ENCODE measurements at regions not wholly inside any gene's neighbourhood (a gene's known extent, or its start where the extent isn't known, plus 50 kb on each side); places are given as distances from the start of the nearest gene placed in this dataset.

- no peak for DNase-seq (ENCODE audit: low read depth in 2 of 2)
Measured at GRCh38 chr16:16790597-16790996, 411.7 kb downstream of the NPIPA7 start.

DNA sequence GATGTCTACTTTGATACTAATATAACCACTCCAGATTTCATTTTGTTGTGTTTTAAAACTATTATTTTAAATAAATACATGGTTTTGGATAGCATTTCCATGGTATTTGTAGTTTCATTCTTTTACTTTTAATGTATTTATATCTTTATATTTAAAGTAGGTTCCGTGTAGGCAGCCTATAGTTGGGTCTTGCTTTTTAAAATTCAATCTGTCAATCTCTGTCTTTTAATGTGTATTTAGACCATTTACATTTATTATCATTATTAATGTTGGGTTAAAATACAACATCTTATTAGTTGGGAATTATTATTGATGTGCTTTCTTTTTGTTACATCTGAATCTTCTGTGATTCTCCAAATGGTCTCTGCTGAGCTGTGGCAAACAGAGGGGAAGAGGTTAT lies 412.1 kb downstream of the NPIPA7 start:
- no peak for DNase-seq (ENCODE audit: low read depth in 2 of 2)

DNA sequence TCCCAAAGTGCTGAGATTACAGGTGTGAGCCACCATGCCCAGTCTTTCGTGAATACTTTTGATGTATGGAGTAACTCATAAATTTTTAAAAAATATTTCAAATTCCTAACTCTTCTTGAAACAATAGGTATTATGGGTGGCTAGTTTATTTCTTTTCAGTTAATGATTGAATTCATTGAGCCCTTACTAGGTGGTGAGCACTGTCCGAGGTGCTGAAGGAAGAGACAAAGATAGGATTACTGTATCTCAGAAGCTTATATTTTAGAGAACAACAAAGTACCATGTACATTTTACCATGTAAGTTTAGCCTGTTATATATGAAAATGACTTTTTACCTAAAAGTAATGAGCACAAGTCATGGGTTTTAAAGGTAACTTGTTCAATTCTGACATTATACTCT lies 418.3 kb downstream of the NPIPA7 start:
- no peak for DNase-seq (ENCODE audit: low read depth in 2 of 2)

- DNase-seq (ENCODE audit: low read depth in 2 of 2), result no peak
Measured at GRCh38 chr16:16798504-16798903, 419.6 kb downstream of the NPIPA7 start.

GRCh38 chr16:16805809-16806208 lies 426.9 kb downstream of the NPIPA7 start:
- DNase-seq (ENCODE audit: low read depth in 2 of 2), result no peak

- no peak for DNase-seq (ENCODE audit: low read depth in 2 of 2)
Measured at GRCh38 chr16:16815641-16816040, 436.7 kb downstream of the NPIPA7 start.

- DNase-seq (ENCODE audit: low read depth in 2 of 2), result no peak
Measured at GRCh38 chr16:16817196-16817595, 438.3 kb downstream of the NPIPA7 start.

- no peak for DNase-seq (ENCODE audit: low read depth in 2 of 2)
Measured at GRCh38 chr16:16821261-16821660, 442.3 kb downstream of the NPIPA7 start.

GRCh38 chr16:16828913-16829398 lies 450.0 kb downstream of the NPIPA7 start:
- DNase-seq (ENCODE audit: low read depth in 2 of 2), result no peak

DNA sequence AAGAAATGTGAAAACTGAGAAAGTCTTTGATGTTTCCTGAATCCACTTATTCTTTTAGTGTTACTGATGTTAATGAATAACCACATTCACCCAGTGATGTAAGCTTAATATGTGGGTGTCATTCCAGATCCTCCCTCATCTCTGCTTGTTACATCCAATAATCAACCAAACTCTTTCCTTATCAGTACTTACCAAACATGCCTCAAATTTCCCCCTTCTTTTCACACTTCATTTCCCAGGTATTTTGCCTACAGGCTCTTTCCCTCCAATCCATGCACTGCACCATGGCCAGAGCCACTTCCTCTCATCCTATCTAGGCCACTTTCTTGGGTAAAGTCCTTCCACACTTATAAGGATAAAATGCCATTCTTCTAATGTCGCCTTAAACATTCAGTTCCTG lies 451.5 kb downstream of the NPIPA7 start:
- DNase-seq (ENCODE audit: low read depth in 2 of 2), result no peak

DNA sequence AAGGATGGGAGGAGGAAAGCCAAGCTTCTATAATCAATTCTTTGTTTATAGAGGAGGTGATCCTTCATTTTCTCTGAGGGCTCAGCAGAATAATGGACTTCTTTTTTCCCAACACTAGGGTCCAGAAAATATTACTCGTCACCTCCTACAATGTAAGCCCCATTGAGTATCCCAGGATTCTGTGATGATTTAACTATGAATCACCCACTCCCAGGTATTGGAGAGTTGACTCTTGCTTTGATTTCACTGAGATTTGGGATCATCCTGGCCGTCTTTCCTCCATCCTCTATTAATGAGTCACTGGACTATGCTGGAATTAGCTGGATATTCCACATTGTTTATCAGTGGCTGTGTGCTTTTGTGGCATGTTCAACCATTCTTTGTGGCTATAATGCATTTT lies 452.0 kb downstream of the NPIPA7 start:
- DNase-seq (ENCODE audit: low read depth in 2 of 2), result no peak

DNA sequence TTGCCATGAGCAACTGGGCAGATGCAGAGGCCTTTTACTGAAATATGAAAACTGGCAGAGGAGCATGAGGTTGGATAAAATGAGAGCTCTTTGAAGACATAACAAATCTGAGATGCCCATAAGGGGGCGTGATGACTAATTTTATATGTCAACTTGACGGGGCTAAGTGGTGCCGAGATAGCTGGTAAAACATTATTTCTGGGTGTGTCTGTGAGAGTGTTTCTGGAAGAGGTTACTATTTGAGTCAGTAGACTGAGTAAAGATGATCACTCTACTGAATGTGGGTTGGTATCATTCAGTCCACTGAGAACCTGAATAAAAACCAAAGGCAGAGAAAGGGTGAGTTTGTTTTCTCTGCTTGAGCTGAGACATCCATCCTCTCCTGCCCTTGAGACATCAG lies 454.2 kb downstream of the NPIPA7 start:
- DNase-seq (ENCODE audit: low read depth in 2 of 2), result no peak

DNA sequence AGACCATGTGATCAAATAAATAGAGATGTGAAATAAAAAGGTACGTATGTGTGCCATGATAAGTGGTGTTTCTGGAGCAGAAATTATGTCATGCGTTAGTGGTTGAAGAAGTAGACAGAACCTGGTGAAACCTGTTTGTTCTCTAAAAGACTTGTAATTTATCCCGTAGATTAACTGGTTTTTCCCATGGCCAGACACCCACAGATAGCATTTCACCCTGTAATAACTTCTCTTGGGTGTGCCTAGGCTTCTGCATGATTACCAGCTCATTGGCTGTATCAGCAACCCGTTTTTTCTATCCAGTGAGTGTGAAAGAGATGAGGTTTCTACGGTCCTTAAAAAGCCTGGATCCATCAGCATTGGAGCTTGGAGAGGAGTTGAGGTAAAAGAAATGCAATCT lies 471.3 kb downstream of the NPIPA7 start:
- no peak for DNase-seq (ENCODE audit: low read depth in 2 of 2)

DNA sequence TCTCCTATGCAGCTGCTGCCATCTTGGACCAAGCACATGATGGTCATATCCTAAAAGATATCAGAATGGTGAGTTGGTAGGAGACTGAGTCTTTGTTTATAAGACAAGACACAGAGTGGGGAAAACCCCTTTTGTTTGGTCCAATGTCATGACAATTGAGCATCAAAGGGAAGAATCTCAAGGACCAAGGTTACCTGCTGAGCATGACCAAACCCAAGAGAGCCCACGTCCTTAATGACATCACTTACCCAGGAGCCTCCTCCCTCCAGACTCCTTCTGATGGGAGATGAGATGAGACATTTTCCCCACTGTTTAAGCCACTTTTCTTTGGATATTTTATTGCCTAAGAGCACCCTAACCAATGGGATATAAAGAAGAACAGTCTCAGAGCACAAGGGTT lies 478.1 kb downstream of the NPIPA7 start:
- DNase-seq (ENCODE audit: low read depth in 2 of 2), result no peak

GRCh38 chr16:16857603-16858283 lies 478.8 kb downstream of the NPIPA7 start:
- DNase-seq (ENCODE audit: low read depth in 2 of 2), result no peak

- peak; percentile 0 to 23 for DNase-seq (ENCODE audit: low read depth in 2 of 2)
Measured at GRCh38 chr16:16861546-16861945, 482.6 kb downstream of the NPIPA7 start.

- DNase-seq (ENCODE audit: low read depth in 2 of 2), result no peak
Measured at GRCh38 chr16:16863672-16864071, 484.7 kb downstream of the NPIPA7 start.

DNA sequence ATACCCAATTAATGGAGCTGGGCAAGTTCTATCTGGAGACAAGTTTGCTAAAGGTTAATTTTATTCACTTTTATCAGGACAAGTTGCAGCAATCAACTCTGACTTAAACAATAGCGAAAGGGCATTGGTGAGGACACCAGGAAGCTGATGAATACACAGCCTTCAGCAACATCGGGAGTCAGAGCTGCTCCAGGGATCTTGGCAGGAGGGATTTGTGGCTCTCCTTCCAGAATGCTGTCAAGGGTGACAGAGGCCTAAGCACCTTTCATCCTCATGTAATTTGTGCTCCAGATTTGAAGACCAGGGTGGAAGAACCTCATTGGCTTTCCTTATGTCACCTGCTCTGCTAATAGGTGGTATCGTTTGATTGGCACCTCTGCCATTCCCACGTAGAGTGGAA lies 485.6 kb downstream of the NPIPA7 start:
- no peak for DNase-seq (ENCODE audit: low read depth in 2 of 2)

- no peak for DNase-seq (ENCODE audit: low read depth in 2 of 2)
Measured at GRCh38 chr16:16865374-16865773, 486.4 kb downstream of the NPIPA7 start.

DNA sequence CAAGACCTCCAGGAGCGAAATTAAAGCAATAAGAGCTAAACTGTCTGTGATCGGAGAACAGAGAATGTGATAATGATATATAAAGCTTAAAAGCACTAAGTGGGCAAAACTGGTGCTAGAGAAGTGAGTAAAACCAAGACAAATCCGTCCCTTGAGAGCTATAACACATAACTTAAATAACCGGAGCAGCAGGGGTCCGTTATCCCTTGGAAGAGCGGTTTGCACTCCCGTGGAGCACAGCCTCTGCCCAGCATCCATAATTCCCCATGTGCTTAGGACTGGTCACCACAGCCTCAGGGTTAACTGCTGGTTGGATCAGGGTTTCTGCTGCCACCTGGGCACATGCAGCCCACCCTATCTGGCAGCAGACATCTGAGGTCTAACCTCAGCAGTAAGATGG lies 489.0 kb downstream of the NPIPA7 start:
- DNase-seq (ENCODE audit: low read depth in 2 of 2), result no peak

- DNase-seq (ENCODE audit: low read depth in 2 of 2), result no peak
Measured at GRCh38 chr16:16868727-16869126, 489.8 kb downstream of the NPIPA7 start.

- no peak for DNase-seq (ENCODE audit: low read depth in 2 of 2)
Measured at GRCh38 chr16:16869746-16870145, 490.8 kb downstream of the NPIPA7 start.

GRCh38 chr16:16871196-16871595 lies 492.3 kb downstream of the NPIPA7 start:
- no peak for DNase-seq (ENCODE audit: low read depth in 2 of 2)

DNA sequence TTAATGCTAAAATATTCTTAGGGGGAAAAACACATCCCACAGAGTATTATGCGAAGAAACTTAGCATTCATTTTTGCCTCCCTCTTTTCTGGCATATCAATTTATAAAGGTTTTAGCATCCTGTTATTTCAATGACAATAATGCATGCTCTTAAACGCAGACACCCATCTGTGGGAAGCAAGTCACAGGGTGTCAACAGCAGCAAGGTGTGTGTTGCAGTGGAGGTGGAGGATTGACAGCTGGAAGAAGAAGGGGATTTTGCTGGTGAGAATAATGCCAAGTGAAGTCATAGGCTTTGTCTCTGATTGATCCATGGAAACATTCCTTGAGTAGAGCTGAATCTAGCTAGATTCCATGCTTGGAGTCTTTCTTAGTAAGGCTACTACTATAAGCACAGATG lies 498.1 kb downstream of the NPIPA7 start:
- DNase-seq (ENCODE audit: low read depth in 2 of 2), result no peak
